ENCODE measurements at regions not wholly inside any gene's neighbourhood (a gene's known extent, or its start where the extent isn't known, plus 50 kb on each side); places are given as distances from the start of the nearest gene placed in this dataset.
"Not testable (repeated sequence)": the region's sequence is repeated elsewhere in the genome, so short reads cannot be mapped to it uniquely, and the experiment has no call there.

- no CpG with 5 or more reads among the region's 9 CpGs for WGBS (ENCODE audit: insufficient coverage, low lambda C conversion rate)
Measured at GRCh38 chr10:29363930-29364329, 75.1 kb downstream of the LYZL1 start.

GRCh38 chr10:29366206-29366605 lies 77.3 kb downstream of the LYZL1 start:
- peaks cover 11% of the 10 kb centered on the region for H3K27me3 ChIP-seq (ENCODE audit: control insufficient read depth, insufficient read depth, low read length)
- H3K4me1 ChIP-seq (ENCODE audit: control insufficient read depth, insufficient read depth, low read length); DNase-seq; H3K27ac ChIP-seq (ENCODE audit: low read length); H3K9me3 ChIP-seq (ENCODE audit: control insufficient read depth, low read depth, low read length); H3K4me3 ChIP-seq (ENCODE audit: low read length); H3K36me3 ChIP-seq (ENCODE audit: control insufficient read depth, insufficient read depth, low read length): not testable (repeated sequence)
- no CpG with 5 or more reads among the region's 27 CpGs for WGBS (ENCODE audit: insufficient coverage, low lambda C conversion rate)

More at GRCh38 chr10:29363930-29364329, 75.1 kb downstream of the LYZL1 start:
- H3K36me3 ChIP-seq (ENCODE audit: control insufficient read depth, insufficient read depth, low read length); H3K27me3 ChIP-seq (ENCODE audit: control insufficient read depth, insufficient read depth, low read length); H3K9me3 ChIP-seq (ENCODE audit: control insufficient read depth, low read depth, low read length); H3K4me1 ChIP-seq (ENCODE audit: control insufficient read depth, insufficient read depth, low read length); H3K27ac ChIP-seq (ENCODE audit: low read length); H3K4me3 ChIP-seq (ENCODE audit: low read length); DNase-seq: not testable (repeated sequence)

- Histone ChIP-seq H3K27ac (ENCODE audit: low read length) (no peak overlapping the region), H3K36me3 (ENCODE audit: control insufficient read depth, insufficient read depth, low read length) (no peaks in the 10 kb centered on the region), H3K9me3 (ENCODE audit: control insufficient read depth, low read depth, low read length) (peaks cover 4% of the 10 kb centered on the region), H3K27me3 (ENCODE audit: control insufficient read depth, insufficient read depth, low read length) (peaks cover 11% of the 10 kb centered on the region), H3K4me3 (ENCODE audit: low read length) (no peak overlapping the region), H3K4me1 (ENCODE audit: control insufficient read depth, insufficient read depth, low read length) (no peaks in the 10 kb centered on the region)
- no CpG with 5 or more reads among the region's 5 CpGs for WGBS (ENCODE audit: insufficient coverage, low lambda C conversion rate)
- DNase-seq: no peak
Measured at GRCh38 chr10:29369419-29369818, 80.5 kb downstream of the LYZL1 start.

- Histone ChIP-seq H3K36me3 (ENCODE audit: control insufficient read depth, insufficient read depth, low read length) (no peaks in the 10 kb centered on the region), H3K4me3 (ENCODE audit: low read length) (no peak overlapping the region), H3K9me3 (ENCODE audit: control insufficient read depth, low read depth, low read length) (peaks cover 4% of the 10 kb centered on the region), H3K4me1 (ENCODE audit: control insufficient read depth, insufficient read depth, low read length) (no peaks in the 10 kb centered on the region), H3K27me3 (ENCODE audit: control insufficient read depth, insufficient read depth, low read length) (peaks cover 11% of the 10 kb centered on the region), H3K27ac (ENCODE audit: low read length) (no peak overlapping the region)
- WGBS (ENCODE audit: insufficient coverage, low lambda C conversion rate): 40% methylated on average over 1 of the region's 17 CpGs
- no peak for DNase-seq
Measured at GRCh38 chr10:29370097-29371092, 81.5 kb downstream of the LYZL1 start.

- H3K4me3 ChIP-seq (ENCODE audit: low read length): no peak overlapping the region
- no CpG with 5 or more reads among the region's 5 CpGs for WGBS (ENCODE audit: insufficient coverage, low lambda C conversion rate)
- peaks cover 11% of the 10 kb centered on the region for H3K27me3 ChIP-seq (ENCODE audit: control insufficient read depth, insufficient read depth, low read length)
- H3K9me3 ChIP-seq (ENCODE audit: control insufficient read depth, low read depth, low read length): no peaks in the 10 kb centered on the region
- no peaks in the 10 kb centered on the region for H3K36me3 ChIP-seq (ENCODE audit: control insufficient read depth, insufficient read depth, low read length)
- H3K4me1 ChIP-seq (ENCODE audit: control insufficient read depth, insufficient read depth, low read length): no peaks in the 10 kb centered on the region
- H3K27ac ChIP-seq (ENCODE audit: low read length): no peak overlapping the region
- DNase-seq: no peak
Measured at GRCh38 chr10:29372920-29373319, 84.0 kb downstream of the LYZL1 start.

- Histone ChIP-seq H3K9me3 (ENCODE audit: control insufficient read depth, low read depth, low read length) (no peaks in the 10 kb centered on the region), H3K4me3 (ENCODE audit: low read length) (no peak overlapping the region), H3K36me3 (ENCODE audit: control insufficient read depth, insufficient read depth, low read length) (no peaks in the 10 kb centered on the region), H3K4me1 (ENCODE audit: control insufficient read depth, insufficient read depth, low read length) (no peaks in the 10 kb centered on the region), H3K27me3 (ENCODE audit: control insufficient read depth, insufficient read depth, low read length) (peaks cover 11% of the 10 kb centered on the region), H3K27ac (ENCODE audit: low read length) (no peak overlapping the region)
- WGBS (ENCODE audit: insufficient coverage, low lambda C conversion rate): 78% methylated on average over 5 of the region's 7 CpGs
- no peak for DNase-seq
Measured at GRCh38 chr10:29374162-29374561, 85.3 kb downstream of the LYZL1 start.

- Histone ChIP-seq H3K4me3 (ENCODE audit: low read length) (no peak overlapping the region), H3K36me3 (ENCODE audit: control insufficient read depth, insufficient read depth, low read length) (no peaks in the 10 kb centered on the region), H3K27ac (ENCODE audit: low read length) (no peak overlapping the region), H3K9me3 (ENCODE audit: control insufficient read depth, low read depth, low read length) (no peaks in the 10 kb centered on the region), H3K4me1 (ENCODE audit: control insufficient read depth, insufficient read depth, low read length) (no peaks in the 10 kb centered on the region), H3K27me3 (ENCODE audit: control insufficient read depth, insufficient read depth, low read length) (no peaks in the 10 kb centered on the region)
- WGBS (ENCODE audit: insufficient coverage, low lambda C conversion rate): 82% methylated on average over 3 of the region's 4 CpGs
- no peak for DNase-seq
Measured at GRCh38 chr10:29375888-29376287, 87.0 kb downstream of the LYZL1 start.

- no peaks in the 10 kb centered on the region for H3K36me3 ChIP-seq (ENCODE audit: control insufficient read depth, insufficient read depth, low read length)
- no peaks in the 10 kb centered on the region for H3K9me3 ChIP-seq (ENCODE audit: control insufficient read depth, low read depth, low read length)
- H3K27me3 ChIP-seq (ENCODE audit: control insufficient read depth, insufficient read depth, low read length): no peaks in the 10 kb centered on the region
- no peak for DNase-seq
- 20% methylated on average over 1 of the region's 10 CpGs for WGBS (ENCODE audit: insufficient coverage, low lambda C conversion rate)
- H3K4me1 ChIP-seq (ENCODE audit: control insufficient read depth, insufficient read depth, low read length): no peaks in the 10 kb centered on the region
- H3K4me3 ChIP-seq (ENCODE audit: low read length): no peak overlapping the region
- H3K27ac ChIP-seq (ENCODE audit: low read length): no peak overlapping the region
Measured at GRCh38 chr10:29377333-29377961, 88.6 kb downstream of the LYZL1 start.

- H3K27me3 ChIP-seq (ENCODE audit: control insufficient read depth, insufficient read depth, low read length): no peaks in the 10 kb centered on the region
- H3K4me3 ChIP-seq (ENCODE audit: low read length): no peak overlapping the region
- no CpG with 5 or more reads among the region's 7 CpGs for WGBS (ENCODE audit: insufficient coverage, low lambda C conversion rate)
- H3K4me1 ChIP-seq (ENCODE audit: control insufficient read depth, insufficient read depth, low read length): no peaks in the 10 kb centered on the region
- H3K9me3 ChIP-seq (ENCODE audit: control insufficient read depth, low read depth, low read length): no peaks in the 10 kb centered on the region
- DNase-seq: no peak
- no peak overlapping the region for H3K27ac ChIP-seq (ENCODE audit: low read length)
- no peaks in the 10 kb centered on the region for H3K36me3 ChIP-seq (ENCODE audit: control insufficient read depth, insufficient read depth, low read length)
Measured at GRCh38 chr10:29378106-29378505, 89.2 kb downstream of the LYZL1 start.

GRCh38 chr10:29379208-29379607 lies 90.3 kb downstream of the LYZL1 start:
- no peak for DNase-seq
- Histone ChIP-seq H3K4me3 (ENCODE audit: low read length) (no peak overlapping the region), H3K27me3 (ENCODE audit: control insufficient read depth, insufficient read depth, low read length) (no peaks in the 10 kb centered on the region), H3K36me3 (ENCODE audit: control insufficient read depth, insufficient read depth, low read length) (no peaks in the 10 kb centered on the region), H3K9me3 (ENCODE audit: control insufficient read depth, low read depth, low read length) (no peaks in the 10 kb centered on the region), H3K27ac (ENCODE audit: low read length) (no peak overlapping the region), H3K4me1 (ENCODE audit: control insufficient read depth, insufficient read depth, low read length) (no peaks in the 10 kb centered on the region)
- WGBS (ENCODE audit: insufficient coverage, low lambda C conversion rate): no CpG with 5 or more reads among the region's 4 CpGs
